Liver (tissue), 7 donors: ENCODE measurements at regions not wholly inside any gene's neighbourhood (a gene's known extent, or its start where the extent isn't known, plus 50 kb on each side); places are given as distances from the start of the nearest gene placed in this dataset.

Experiments used
- DNase-seq: peaks from one replicate; pipeline ENCODE4 v3.0.0-alpha.2; 2017; ENCODE audit warnings: low spot score
- H3K27ac ChIP-seq, 2 donors: one replicate each; pipeline ENCODE4 v1.7.0; 2013; ENCODE audit warnings: inconsistent platforms in 2 of 2, low read length in 2 of 2, control low read depth in 1 of 2, low read depth in 1 of 2, mild to moderate bottlenecking in 1 of 2
- H3K27me3 ChIP-seq, 4 donors: one replicate each; pipeline versions ENCODE4 v1.6.1 to v1.7.0; 2013; ENCODE audit warnings: low read length in 3 of 4, inconsistent platforms in 1 of 4, mild to moderate bottlenecking in 1 of 4, moderate library complexity in 1 of 4; ENCODE audit not compliant: control insufficient read depth in 4 of 4, insufficient read depth in 4 of 4
- H3K36me3 ChIP-seq, 4 donors: one replicate each; pipeline versions ENCODE4 v1.6.1 to v1.7.0; 2013; ENCODE audit warnings: low read length in 3 of 4, mild to moderate bottlenecking in 3 of 4, low read depth in 1 of 4, moderate library complexity in 1 of 4; ENCODE audit not compliant: control insufficient read depth in 4 of 4, insufficient read depth in 3 of 4
- H3K4me1 ChIP-seq, 4 donors: one replicate each; pipeline versions ENCODE4 v1.6.1 to v1.7.0; 2013; ENCODE audit warnings: low read length in 3 of 4, mild to moderate bottlenecking in 3 of 4, moderate library complexity in 1 of 4; ENCODE audit not compliant: control insufficient read depth in 4 of 4, insufficient read depth in 4 of 4
- H3K4me3 ChIP-seq, 3 donors: one replicate each; pipeline versions ENCODE4 v1.6.1 to v1.7.0; 2013; ENCODE audit warnings: low read length in 3 of 3, control low read depth in 1 of 3, low read depth in 1 of 3, mild to moderate bottlenecking in 1 of 3
- H3K9ac ChIP-seq, 2 donors: one replicate each; pipeline ENCODE4 v1.7.0; 2013; ENCODE audit warnings: low read length in 2 of 2, mild to moderate bottlenecking in 2 of 2, moderate library complexity in 2 of 2, control low read depth in 1 of 2, low read depth in 1 of 2
- H3K9me3 ChIP-seq, 4 donors: one replicate each; pipeline versions ENCODE4 v1.6.1 to v1.7.0; 2013; ENCODE audit warnings: low read length in 3 of 4; ENCODE audit not compliant: control insufficient read depth in 4 of 4
- ATF3 ChIP-seq: IDR thresholded peaks from 2 replicates; pipeline ENCODE4 v1.6.1; 2016; ENCODE audit warnings: antibody characterized with exemption
- HNF4G ChIP-seq: IDR thresholded peaks from 2 replicates; pipeline ENCODE4 v1.6.1; 2016; ENCODE audit warnings: antibody characterized with exemption
- REST ChIP-seq: IDR thresholded peaks from 2 replicates; pipeline ENCODE4 v1.6.1; 2016; ENCODE audit warnings: antibody characterized with exemption, mild to moderate bottlenecking
- WGBS: extraction: QIAGEN DNeasy Blood & Tissue Kit; methylation state at CpG from one replicate; pipeline ENCODE4 v1.1.7; 2013; 5-methylcytosine and 5-hydroxymethylcytosine counted together
- TF ChIP-seq, protein P1 (sequence below): IDR thresholded peaks from 2 replicates; pipeline ENCODE4 v1.6.1; 2016; ENCODE audit warnings: antibody characterized with exemption
- donor health status: healthy.
- donor health status: healthy.
- donor health status: healthy.
- donor health status: healthy.

DNA sequence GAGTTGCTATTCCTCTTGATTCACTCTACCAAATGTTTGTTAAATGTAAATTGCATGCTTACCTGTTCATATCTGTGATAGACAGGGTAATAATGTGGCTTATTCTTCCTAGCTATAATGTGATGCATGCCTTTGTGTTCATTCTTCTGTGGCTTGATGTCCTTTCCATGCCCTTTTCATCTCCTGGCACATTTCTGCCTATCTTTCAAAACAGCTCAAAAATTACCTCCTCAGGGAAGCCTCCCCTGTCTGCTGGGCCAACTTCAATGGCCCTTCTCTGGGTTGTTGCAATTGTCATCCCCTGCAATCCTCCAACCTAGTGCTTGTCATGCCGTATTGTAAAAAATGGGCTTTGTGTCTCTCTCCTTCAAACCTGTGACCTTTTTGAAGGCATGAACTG, 52.8 kb upstream of the LHCGR start:
- 85% methylated on average over 1 of the region's 1 CpG for WGBS
- Histone ChIP-seq H3K36me3 (no peaks in the 10 kb centered on the region), H3K9ac (no peak overlapping the region), H3K27ac (no peak overlapping the region), H3K4me1 (no peaks in the 10 kb centered on the region), H3K27me3 (peaks cover 0 to 2% (median 0%) of the 10 kb centered on the region in 4 donors), H3K9me3 (no peaks in the 10 kb centered on the region), H3K4me3 (no peak overlapping the region)
- DNase-seq = no peak
- TF ChIP-seq, protein P1, sequence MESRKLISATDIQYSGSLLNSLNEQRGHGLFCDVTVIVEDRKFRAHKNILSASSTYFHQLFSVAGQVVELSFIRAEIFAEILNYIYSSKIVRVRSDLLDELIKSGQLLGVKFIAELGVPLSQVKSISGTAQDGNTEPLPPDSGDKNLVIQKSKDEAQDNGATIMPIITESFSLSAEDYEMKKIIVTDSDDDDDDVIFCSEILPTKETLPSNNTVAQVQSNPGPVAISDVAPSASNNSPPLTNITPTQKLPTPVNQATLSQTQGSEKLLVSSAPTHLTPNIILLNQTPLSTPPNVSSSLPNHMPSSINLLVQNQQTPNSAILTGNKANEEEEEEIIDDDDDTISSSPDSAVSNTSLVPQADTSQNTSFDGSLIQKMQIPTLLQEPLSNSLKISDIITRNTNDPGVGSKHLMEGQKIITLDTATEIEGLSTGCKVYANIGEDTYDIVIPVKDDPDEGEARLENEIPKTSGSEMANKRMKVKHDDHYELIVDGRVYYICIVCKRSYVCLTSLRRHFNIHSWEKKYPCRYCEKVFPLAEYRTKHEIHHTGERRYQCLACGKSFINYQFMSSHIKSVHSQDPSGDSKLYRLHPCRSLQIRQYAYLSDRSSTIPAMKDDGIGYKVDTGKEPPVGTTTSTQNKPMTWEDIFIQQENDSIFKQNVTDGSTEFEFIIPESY = no peak
- TF ChIP-seq REST (no peak), HNF4G (no peak), ATF3 (no peak)
